ENCODE measurements at regions not wholly inside any gene's neighbourhood (a gene's known extent, or its start where the extent isn't known, plus 50 kb on each side); places are given as distances from the start of the nearest gene placed in this dataset.

GRCh38 chr13:84865783-84866221 lies 933.4 kb downstream of the SLITRK6 start:
- no peak for DNase-seq (ENCODE audit: low spot score)
- in situ Hi-C loops (cut with MboI; ENCODE audit: low sequenced_read_pairs, unreplicated experiment) = no loop called here
- TF ChIP-seq CTCF (IDR thresholded peaks at IDR 0.05; ENCODE audit: borderline replicate concordance, control extremely low read depth, extremely low read depth, insufficient read depth, missing control alignments) = no peak

GRCh38 chr13:84864341-84864740 lies 934.9 kb downstream of the SLITRK6 start:
- in situ Hi-C loops (cut with MboI; ENCODE audit: low sequenced_read_pairs, unreplicated experiment) = no loop called here
- TF ChIP-seq CTCF (IDR thresholded peaks at IDR 0.05; ENCODE audit: borderline replicate concordance, control extremely low read depth, extremely low read depth, insufficient read depth, missing control alignments) = no peak
- DNase-seq (ENCODE audit: low spot score) = no peak

GRCh38 chr13:84847107-84847506 lies 952.1 kb downstream of the SLITRK6 start:
- TF ChIP-seq CTCF (IDR thresholded peaks at IDR 0.05; ENCODE audit: borderline replicate concordance, control extremely low read depth, extremely low read depth, insufficient read depth, missing control alignments) = no peak
- in situ Hi-C loops (cut with MboI; ENCODE audit: low sequenced_read_pairs, unreplicated experiment) = no loop called here
- DNase-seq (ENCODE audit: low spot score) = no peak

GRCh38 chr13:84845907-84846619 lies 953.2 kb downstream of the SLITRK6 start:
- no peak for TF ChIP-seq CTCF (IDR thresholded peaks at IDR 0.05; ENCODE audit: borderline replicate concordance, control extremely low read depth, extremely low read depth, insufficient read depth, missing control alignments)
- in situ Hi-C loops (cut with MboI; ENCODE audit: low sequenced_read_pairs, unreplicated experiment) = no loop called here

GRCh38 chr13:84844473-84844872 lies 954.7 kb downstream of the SLITRK6 start:
- in situ Hi-C loops (cut with MboI; ENCODE audit: low sequenced_read_pairs, unreplicated experiment) = no loop called here
- DNase-seq (ENCODE audit: low spot score) = no peak
- no peak for TF ChIP-seq CTCF (IDR thresholded peaks at IDR 0.05; ENCODE audit: borderline replicate concordance, control extremely low read depth, extremely low read depth, insufficient read depth, missing control alignments)

More at GRCh38 chr13:84845907-84846619, 953.2 kb downstream of the SLITRK6 start:
- DNase-seq (ENCODE audit: low spot score) = no peak

- TF ChIP-seq CTCF (IDR thresholded peaks at IDR 0.05; ENCODE audit: borderline replicate concordance, control extremely low read depth, extremely low read depth, insufficient read depth, missing control alignments) = no peak
- in situ Hi-C loops (cut with MboI; ENCODE audit: low sequenced_read_pairs, unreplicated experiment) = no loop called here
- DNase-seq (ENCODE audit: low spot score) = no peak
Observed at GRCh38 chr13:84843368-84843767, 955.9 kb downstream of the SLITRK6 start.

All from GM13976 (cell line).